MM.1S (cell line): ENCODE measurements at regions not wholly inside any gene's neighbourhood (a gene's known extent, or its start where the extent isn't known, plus 50 kb on each side); places are given as distances from the start of the nearest gene placed in this dataset.

Source experiments
- DNase-seq: peaks from one replicate; pipeline ENCODE4 v3.0.0-alpha.2; 2015
- H2AFZ ChIP-seq: fragments of 300-600 bp; sonication (generic); 2 replicates; pipeline ENCODE4 v1.6.0; 2016; ENCODE audit warnings: antibody characterized with exemption, low read length
- H3F3A ChIP-seq: fragments of 300-600 bp; sonication (generic); 2 replicates; pipeline ENCODE4 v1.6.1; 2016; ENCODE audit warnings: mild to moderate bottlenecking, antibody characterized with exemption, low read length, moderate library complexity, mixed read lengths; ENCODE audit not compliant: insufficient read depth
- H3K27ac ChIP-seq: fragments of 300-600 bp; sonication (generic); 2 replicates; pipeline ENCODE4 v1.5.1; 2016; ENCODE audit warnings: mild to moderate bottlenecking, low read length
- H3K27me3 ChIP-seq: fragments of 300-600 bp; sonication (generic); replicated peaks from 2 replicates; pipeline ENCODE4 v1.6.0; 2016; ENCODE audit warnings: low read length; ENCODE audit not compliant: insufficient read depth
- H3K36me3 ChIP-seq: fragments of 300-600 bp; sonication (generic); replicated peaks from 2 replicates; pipeline ENCODE4 v1.6.1; 2016; ENCODE audit warnings: mild to moderate bottlenecking, low read length, mixed read lengths; ENCODE audit not compliant: insufficient read depth
- H3K4me1 ChIP-seq: fragments of 300-600 bp; sonication (generic); 2 replicates; pipeline ENCODE4 v1.6.1; 2016; ENCODE audit warnings: low read length, mixed read lengths
- H3K4me2 ChIP-seq: fragments of 300-600 bp; sonication (generic); 2 replicates; pipeline ENCODE4 v1.6.0; 2016; ENCODE audit warnings: low read depth, low read length
- H3K4me3 ChIP-seq: fragments of 300-600 bp; sonication (generic); 2 replicates; pipeline ENCODE4 v1.5.1; 2016; ENCODE audit warnings: low read length, mixed read lengths
- H3K79me2 ChIP-seq: fragments of 300-600 bp; sonication (generic); 2 replicates; pipeline ENCODE4 v1.6.1; 2016; ENCODE audit warnings: mixed run types, low read length, mixed read lengths
- H3K9ac ChIP-seq: fragments of 300-600 bp; sonication (generic); 2 replicates; pipeline ENCODE4 v1.6.1; 2016; ENCODE audit warnings: low read length, mixed read lengths
- H3K9me2 ChIP-seq: fragments of 300-600 bp; sonication (generic); replicated peaks from 2 replicates; pipeline ENCODE4 v1.6.1; 2016; ENCODE audit warnings: mild to moderate bottlenecking, low read length, mixed read lengths; ENCODE audit not compliant: insufficient read depth
- H3K9me3 ChIP-seq: fragments of 300-600 bp; sonication (generic); replicated peaks from 2 replicates; pipeline ENCODE4 v1.6.1; 2016; ENCODE audit warnings: mild to moderate bottlenecking, low read length, mixed read lengths; ENCODE audit not compliant: insufficient read depth
- H4K20me1 ChIP-seq: fragments of 300-600 bp; sonication (generic); 2 replicates; pipeline ENCODE4 v1.6.1; 2016; ENCODE audit warnings: mild to moderate bottlenecking, low read length, moderate library complexity, mixed read lengths; ENCODE audit not compliant: insufficient read depth
- CTCF ChIP-seq: fragments of 300-600 bp; sonication (generic); IDR thresholded peaks from 2 replicates; pipeline ENCODE4 v1.5.1; 2016; ENCODE audit warnings: antibody characterized with exemption, low read length, mixed read lengths
- EZH2 ChIP-seq: fragments of 300-600 bp; sonication (generic); optimal IDR thresholded peaks from 2 replicates; pipeline ENCODE3; 2017; ENCODE audit warnings: low read depth, mild to moderate bottlenecking, antibody characterized with exemption, low read length, mixed read lengths
- EZH2phosphoT487 ChIP-seq: fragments of 300-600 bp; sonication (generic); IDR thresholded peaks from 2 replicates; pipeline ENCODE4 v1.6.1; 2018; ENCODE audit warnings: antibody characterized with exemption, low read length

GRCh38 chr12:39240587-39240986 lies 202.3 kb downstream of the KIF21A start:
- H3F3A ChIP-seq: no peaks in the 10 kb centered on the region
- no peak overlapping the region for H3K9ac ChIP-seq
- no peak overlapping the region for H3K4me3 ChIP-seq
- no peaks in the 10 kb centered on the region for H3K27me3 ChIP-seq
- DNase-seq: no peak
- no peaks in the 10 kb centered on the region for H3K79me2 ChIP-seq
- H3K4me2 ChIP-seq: no peak overlapping the region
- no peaks in the 10 kb centered on the region for H3K9me3 ChIP-seq
- H3K4me1 ChIP-seq: no peaks in the 10 kb centered on the region
- no peaks in the 10 kb centered on the region for H4K20me1 ChIP-seq
- TF ChIP-seq EZH2: no peak
- TF ChIP-seq EZH2phosphoT487: no peak
- H3K27ac ChIP-seq: no peak overlapping the region
- no peaks in the 10 kb centered on the region for H3K36me3 ChIP-seq
- H2AFZ ChIP-seq: no peak overlapping the region
- no peaks in the 10 kb centered on the region for H3K9me2 ChIP-seq

- DNase-seq: no peak
- Histone ChIP-seq H3K27ac (no peak overlapping the region), H3K4me1 (no peaks in the 10 kb centered on the region), H3K9me3 (no peaks in the 10 kb centered on the region), H2AFZ (no peak overlapping the region), H3K4me3 (no peak overlapping the region), H3K9ac (no peak overlapping the region), H3K36me3 (no peaks in the 10 kb centered on the region), H3K27me3 (no peaks in the 10 kb centered on the region), H3K9me2 (no peaks in the 10 kb centered on the region), H3F3A (no peaks in the 10 kb centered on the region), H4K20me1 (no peaks in the 10 kb centered on the region), H3K79me2 (no peaks in the 10 kb centered on the region), H3K4me2 (no peak overlapping the region)
- TF ChIP-seq EZH2phosphoT487 (no peak), CTCF (no peak), EZH2 (no peak)
Measured at GRCh38 chr12:39239490-39240486, 203.1 kb downstream of the KIF21A start.

GRCh38 chr12:39237004-39237403 lies 205.9 kb downstream of the KIF21A start:
- Histone ChIP-seq H3F3A (no peaks in the 10 kb centered on the region), H3K4me1 (no peaks in the 10 kb centered on the region), H3K79me2 (no peaks in the 10 kb centered on the region), H3K4me2 (no peak overlapping the region), H3K36me3 (no peaks in the 10 kb centered on the region), H3K27me3 (no peaks in the 10 kb centered on the region), H2AFZ (no peak overlapping the region), H3K4me3 (no peak overlapping the region), H3K27ac (no peak overlapping the region), H3K9me3 (no peaks in the 10 kb centered on the region), H4K20me1 (no peaks in the 10 kb centered on the region), H3K9ac (no peak overlapping the region), H3K9me2 (no peaks in the 10 kb centered on the region)
- TF ChIP-seq CTCF: no peak
- no peak for TF ChIP-seq EZH2phosphoT487
- TF ChIP-seq EZH2: no peak
- DNase-seq: no peak
